H1 (cell line): ENCODE measurements at regions not wholly inside any gene's neighbourhood (a gene's known extent, or its start where the extent isn't known, plus 50 kb on each side); places are given as distances from the start of the nearest gene placed in this dataset.

Source experiments
- CTCF ChIA-PET: fragments of 300-600 bp; sonication (Branson Sonifier 250); formaldehyde crosslinking; loops from one replicate; lab custom pipeline; 2021; ENCODE audit not compliant: partially characterized antibody; lab: Charles Lee
- POLR2A ChIA-PET: fragments of 300-600 bp; sonication (Branson Sonifier 250); formaldehyde crosslinking; loops from one replicate; lab custom pipeline; 2021; ENCODE audit warnings: inconsistent platforms; ENCODE audit not compliant: partially characterized antibody; lab: Charles Lee
- DNase-seq, 2 experiments: peaks; one replicate each; pipeline versions ENCODE4 v3.0.0 to v3.0.0-alpha.2; 2010 to 2022; ENCODE audit warnings: low spot score in 2 of 2, low read depth in 1 of 2, mixed read lengths in 1 of 2
- FAIRE-seq: peaks from 2 replicates; lab custom pipeline; 2011; peaks lifted over from hg19 to GRCh38; lab: Jason Lieb, UNC
- H2AFZ ChIP-seq: 2 replicates; pipeline ENCODE4 v1.8.1; 2012; ENCODE audit warnings: low read length, inconsistent platforms
- H2AK5ac ChIP-seq: 2 replicates; pipeline ENCODE4 v1.6.1; 2013; ENCODE audit warnings: low read depth, low read length
- H2BK120ac ChIP-seq: replicated peaks from 2 replicates; pipeline ENCODE3; 2013; ENCODE audit warnings: low read depth, low read length, inconsistent platforms
- H2BK12ac ChIP-seq: 2 replicates; pipeline ENCODE4 v1.6.1; 2013; ENCODE audit warnings: low read depth, low read length
- H2BK15ac ChIP-seq: 2 replicates; pipeline ENCODE4 v1.6.1; 2013; ENCODE audit warnings: low read length
- H2BK20ac ChIP-seq: 2 replicates; pipeline ENCODE4 v1.6.1; 2013; ENCODE audit warnings: low read length
- H2BK5ac ChIP-seq: 2 replicates; pipeline ENCODE4 v1.6.1; 2013; ENCODE audit warnings: low read depth, low read length
- H3K14ac ChIP-seq: 2 replicates; pipeline ENCODE4 v1.6.1; 2013; ENCODE audit warnings: inconsistent platforms; ENCODE audit not compliant: insufficient read length
- H3K18ac ChIP-seq: 2 replicates; pipeline ENCODE4 v1.6.1; 2013; ENCODE audit warnings: low read length; ENCODE audit errors: extremely low read depth
- H3K23ac ChIP-seq: 2 replicates; pipeline ENCODE4 v1.6.1; 2013; ENCODE audit warnings: inconsistent platforms; ENCODE audit not compliant: insufficient read length
- H3K23me2 ChIP-seq: 2 replicates; pipeline ENCODE4 v1.6.1; 2013; ENCODE audit warnings: low read depth, low read length
- H3K27ac ChIP-seq: 2 replicates; pipeline ENCODE4 v1.6.1; 2011; ENCODE audit warnings: low read depth, low read length, inconsistent platforms
- H3K27me3 ChIP-seq, 4 experiments: replicated peaks in 1 of 4; 1 replicate in 1 of 4; 2 replicates in 3 of 4; pipeline versions ENCODE4 v1.6.1 to v1.8.1; 2011 to 2013; ENCODE audit warnings: low read length in 3 of 4, mild to moderate bottlenecking in 3 of 4, inconsistent platforms in 2 of 4, mixed read lengths in 2 of 4, moderate library complexity in 1 of 4; ENCODE audit not compliant: control insufficient read depth in 3 of 4, insufficient read depth in 3 of 4; ENCODE audit errors: extremely low read depth in 1 of 4
- H3K36me3 ChIP-seq, 4 experiments: 2 replicates each; pipeline versions ENCODE4 v1.6.1 to v1.8.1; 2011 to 2013; ENCODE audit warnings: mild to moderate bottlenecking in 4 of 4, low read length in 3 of 4, moderate library complexity in 2 of 4, control low read depth in 1 of 4, inconsistent platforms in 1 of 4; ENCODE audit not compliant: insufficient read depth in 4 of 4, control insufficient read depth in 2 of 4
- H3K4ac ChIP-seq: replicated peaks from 2 replicates; pipeline ENCODE3; 2013; ENCODE audit warnings: low read length, low read depth, mixed read lengths, inconsistent platforms; ENCODE audit not compliant: insufficient read length
- H3K4me1 ChIP-seq, 4 experiments: replicated peaks in 1 of 4; 1 replicate in 1 of 4; 2 replicates in 3 of 4; pipeline versions ENCODE4 v1.6.1 to v1.8.1; 2011 to 2013; ENCODE audit warnings: low read length in 3 of 4, inconsistent platforms in 2 of 4, mixed read lengths in 1 of 4; ENCODE audit not compliant: insufficient read depth in 4 of 4, control insufficient read depth in 3 of 4
- H3K4me2 ChIP-seq, 2 experiments: 2 replicates each; pipeline versions ENCODE4 v1.6.1 to v1.8.1; 2011 to 2013; ENCODE audit warnings: low read depth in 2 of 2, low read length in 2 of 2, control low read depth in 1 of 2, inconsistent platforms in 1 of 2, mild to moderate bottlenecking in 1 of 2; ENCODE audit not compliant: insufficient read depth in 1 of 2
- H3K4me3 ChIP-seq, 4 experiments: fragments of 200-600, 300-600 bp in 1 of 4; sonication (generic), shearing (Covaris generic), sonication (Bioruptor Twin) in 1 of 4; 2 replicates each; pipeline versions ENCODE4 v1.5.1 to v1.8.1; 2011 to 2016; ENCODE audit warnings: low read length in 4 of 4, low read depth in 3 of 4, control low read depth in 2 of 4, inconsistent platforms in 2 of 4, mild to moderate bottlenecking in 2 of 4, mixed read lengths in 1 of 4, moderate library complexity in 1 of 4; ENCODE audit not compliant: insufficient read depth in 2 of 4; ENCODE audit errors: extremely low read depth in 1 of 4
- H3K56ac ChIP-seq: replicated peaks from 2 replicates; pipeline ENCODE3; 2013; ENCODE audit warnings: low read depth, mild to moderate bottlenecking, mixed read lengths, low read length, inconsistent platforms; ENCODE audit not compliant: insufficient read length
- H3K79me1 ChIP-seq: 2 replicates; pipeline ENCODE4 v1.6.1; 2013; ENCODE audit warnings: low read depth, low read length, control low read depth
- H3K79me2 ChIP-seq, 2 experiments: 2 replicates each; pipeline versions ENCODE4 v1.6.1 to v1.8.1; 2012 to 2013; ENCODE audit warnings: low read length in 2 of 2, mild to moderate bottlenecking in 2 of 2, inconsistent platforms in 1 of 2; ENCODE audit not compliant: insufficient read depth in 2 of 2, control insufficient read depth in 1 of 2
- H3K9ac ChIP-seq, 4 experiments: replicated peaks in 1 of 4; 1 replicate in 1 of 4; 2 replicates in 3 of 4; pipeline versions ENCODE4 v1.6.1 to v1.8.1; 2011 to 2013; ENCODE audit warnings: low read depth in 3 of 4, low read length in 3 of 4, control low read depth in 2 of 4, mild to moderate bottlenecking in 2 of 4, moderate library complexity in 2 of 4, inconsistent platforms in 1 of 4; ENCODE audit errors: extremely low read depth in 1 of 4
- H3K9me3 ChIP-seq, 2 experiments: 2 replicates each; pipeline versions ENCODE4 v1.6.1 to v1.8.1; 2012 to 2013; ENCODE audit warnings: mild to moderate bottlenecking in 2 of 2, moderate library complexity in 2 of 2, control low read depth in 1 of 2, inconsistent platforms in 1 of 2, low read depth in 1 of 2, low read length in 1 of 2, mixed read lengths in 1 of 2; ENCODE audit not compliant: insufficient read depth in 2 of 2
- H4K20me1 ChIP-seq, 2 experiments: replicated peaks in 1 of 2; 2 replicates each; pipeline versions ENCODE3 to v1.8.1; 2011 to 2013; ENCODE audit warnings: inconsistent platforms in 2 of 2, low read length in 2 of 2, mild to moderate bottlenecking in 1 of 2; ENCODE audit not compliant: insufficient read depth in 2 of 2, control insufficient read depth in 1 of 2
- H4K5ac ChIP-seq: 2 replicates; pipeline ENCODE4 v1.6.1; 2013; ENCODE audit warnings: low read length, low read depth, mixed read lengths, inconsistent platforms; ENCODE audit not compliant: insufficient read length
- H4K8ac ChIP-seq: 2 replicates; pipeline ENCODE4 v1.8.0; 2013; ENCODE audit warnings: mild to moderate bottlenecking, moderate library complexity, low read length, inconsistent platforms; ENCODE audit not compliant: insufficient read depth; ENCODE audit errors: extremely low read depth
- H4K91ac ChIP-seq: replicated peaks from 2 replicates; pipeline ENCODE3; 2013; ENCODE audit warnings: low read length, mixed read lengths, inconsistent platforms; ENCODE audit not compliant: insufficient read length
- CBX5 ChIP-seq: fragments of 300-800, 300-1000 bp; sonication (generic); IDR thresholded peaks from 2 replicates; pipeline ENCODE4 v1.7.1; 2016; ENCODE audit warnings: antibody characterized with exemption, low read length, low read depth
- EZH2 ChIP-seq: fragments of 200-600 bp; sonication (generic); IDR thresholded peaks from 2 replicates; pipeline ENCODE4 v1.7.1; 2012; ENCODE audit warnings: low read depth, mild to moderate bottlenecking, moderate library complexity, low read length, inconsistent platforms; ENCODE audit not compliant: severe bottlenecking
- WGBS, 2 experiments: shearing (Covaris generic) in 1 of 2; methylation state at CpG; one replicate each; pipeline versions ENCODE4 v1.1.6 to v1.1.7; 2013 to 2015; ENCODE audit warnings: low lambda C conversion rate in 2 of 2, mixed read lengths in 2 of 2, inconsistent platforms in 1 of 2, low coverage in 1 of 2, missing lambda C conversion rate in 1 of 2; ENCODE audit not compliant: insufficient replicate concordance in 2 of 2, insufficient coverage in 1 of 2, insufficient read length in 1 of 2; ENCODE audit errors: extremely low coverage in 1 of 2, missing lambda C conversion rate in 1 of 2; 5-methylcytosine and 5-hydroxymethylcytosine counted together

- Histone ChIP-seq H2BK20ac (no peak overlapping the region), H3K4me2 (no peak overlapping the region), H2AFZ (no peak overlapping the region), H3K79me1 (no peaks in the 10 kb centered on the region), H3K36me3 (no peaks in the 10 kb centered on the region), H2BK5ac (no peak overlapping the region), H2BK15ac (no peak overlapping the region), H3K14ac (no peak overlapping the region), H3K56ac (no peak overlapping the region), H3K4me3 (no peak overlapping the region), H2BK12ac (no peak overlapping the region), H2AK5ac (no peak overlapping the region), H3K23me2 (no peaks in the 10 kb centered on the region), H3K9ac (no peak overlapping the region), H3K9me3 (no peaks in the 10 kb centered on the region), H3K79me2 (no peaks in the 10 kb centered on the region), H4K91ac (no peak overlapping the region), H3K18ac (no peak overlapping the region), H4K8ac (no peak overlapping the region), H4K5ac (no peak overlapping the region), H4K20me1 (no peaks in the 10 kb centered on the region), H3K27me3 (no peaks in the 10 kb centered on the region; a peak in 1 of 7 replicates), H2BK120ac (no peak overlapping the region), H3K23ac (no peak overlapping the region), H3K4me1 (no peaks in the 10 kb centered on the region), H3K27ac (no peak overlapping the region), H3K4ac (no peak overlapping the region)
- TF ChIP-seq EZH2 (no peak), CBX5 (no peak)
- FAIRE-seq, result no peak
- DNase-seq, result no peak
- CTCF ChIA-PET, result interaction anchor here (1.0 kb wide), 1 partner anchor 13 kb away, joined by 4 read pairs; no protein-coding TSS in a partner anchor
- POLR2A ChIA-PET, result no interaction called here
- WGBS, 2 experiments, result 91% methylated on average over 2 of the region's 2 CpGs; no CpG with 5 or more reads in 1 of the 2 experiments
Measured at GRCh38 chr16:64362193-64362592, 759.7 kb downstream of the CDH11 start.
